ENCODE measurements at regions not wholly inside any gene's neighbourhood (a gene's known extent, or its start where the extent isn't known, plus 50 kb on each side); places are given as distances from the start of the nearest gene placed in this dataset.

GRCh38 chr6:82775981-82776380 is 289.7 kb downstream of the UBE3D start:
- H3K27me3 ChIP-seq (ENCODE audit: control insufficient read depth in 2 of 2, insufficient read depth in 2 of 2, low read length in 2 of 2): no peaks in the 10 kb centered on the region
- H3K9me3 ChIP-seq (ENCODE audit: control insufficient read depth in 2 of 3, low read length in 3 of 3): no peaks in the 10 kb centered on the region
- no peak for ATAC-seq
- Mint-ChIP-seq H3K4me1 (no peaks in the 10 kb centered on the region), H3K9me3 (peaks cover 0 to 3% (median 0%) of the 10 kb centered on the region in 11 donors), H3K4me3 (no peak overlapping the region), H3K27ac (no peak overlapping the region), H3K36me3 (no peaks in the 10 kb centered on the region), H3K27me3 (peaks cover 0 to 10% (median 0%) of the 10 kb centered on the region in 5 donors)
- DNase-seq: no peak
- H3K4me3 ChIP-seq (ENCODE audit: low read length): no peak overlapping the region
- ChIA-PET POLR2A (no interaction called here), CTCF (no interaction called here)
- H3K36me3 ChIP-seq (ENCODE audit: control insufficient read depth in 2 of 3, insufficient read depth in 3 of 3, low read length in 3 of 3): no peaks in the 10 kb centered on the region
- intact Hi-C loops (cut with micrococcal nuclease): no loop called here
- no peak overlapping the region for H3K27ac ChIP-seq (ENCODE audit: low read depth, low read length)
- H3K4me1 ChIP-seq (ENCODE audit: control insufficient read depth in 2 of 2, insufficient read depth in 2 of 2, low read length in 2 of 2): no peaks in the 10 kb centered on the region

GRCh38 chr6:82779041-82779440 is 286.6 kb downstream of the UBE3D start:
- H3K27ac ChIP-seq (ENCODE audit: low read depth, low read length): no peak overlapping the region
- no peak for ATAC-seq
- ChIA-PET POLR2A (no interaction called here), CTCF (no interaction called here)
- H3K9me3 Mint-ChIP-seq: peaks cover 0 to 4% (median 0%) of the 10 kb centered on the region in 11 donors
- no peak for DNase-seq
- no peaks in the 10 kb centered on the region for H3K27me3 ChIP-seq (ENCODE audit: control insufficient read depth in 2 of 2, insufficient read depth in 2 of 2, low read length in 2 of 2)
- no peak overlapping the region for H3K27ac Mint-ChIP-seq
- no peak overlapping the region for H3K4me3 Mint-ChIP-seq
- H3K4me1 ChIP-seq (ENCODE audit: control insufficient read depth in 2 of 2, insufficient read depth in 2 of 2, low read length in 2 of 2): no peaks in the 10 kb centered on the region
- intact Hi-C loops (cut with micrococcal nuclease): no loop called here
- no peaks in the 10 kb centered on the region for H3K36me3 Mint-ChIP-seq
- H3K4me3 ChIP-seq (ENCODE audit: low read length): no peak overlapping the region
- peaks cover 0 to 8% (median 0%) of the 10 kb centered on the region in 5 donors for H3K27me3 Mint-ChIP-seq
- H3K36me3 ChIP-seq (ENCODE audit: control insufficient read depth in 2 of 3, insufficient read depth in 3 of 3, low read length in 3 of 3): no peaks in the 10 kb centered on the region
- no peaks in the 10 kb centered on the region for H3K9me3 ChIP-seq (ENCODE audit: control insufficient read depth in 2 of 3, low read length in 3 of 3)
- no peaks in the 10 kb centered on the region for H3K4me1 Mint-ChIP-seq

DNA sequence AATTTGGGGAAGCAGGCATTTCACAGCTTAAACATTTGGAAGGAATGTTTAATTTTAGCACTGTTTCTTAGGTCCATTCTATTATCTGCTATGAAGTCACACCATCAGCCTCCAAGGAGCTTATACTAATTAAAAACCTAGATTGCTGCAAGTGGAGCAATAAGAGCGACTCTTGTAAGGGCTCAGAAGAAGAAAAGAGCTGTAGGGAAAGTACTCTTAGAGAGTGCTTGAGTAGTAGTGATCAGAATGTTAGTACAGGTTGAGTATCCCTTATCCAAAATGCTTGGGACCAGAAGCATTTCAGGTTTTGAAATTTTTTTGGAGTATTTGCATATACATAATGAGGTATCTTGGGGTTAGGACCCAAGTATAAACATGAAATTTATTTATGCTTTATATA is 285.3 kb downstream of the UBE3D start:
- H3K4me1 ChIP-seq (ENCODE audit: control insufficient read depth in 2 of 2, insufficient read depth in 2 of 2, low read length in 2 of 2): no peaks in the 10 kb centered on the region
- H3K9me3 Mint-ChIP-seq: peaks cover 0 to 4% (median 0%) of the 10 kb centered on the region in 11 donors
- H3K36me3 ChIP-seq (ENCODE audit: control insufficient read depth in 2 of 3, insufficient read depth in 3 of 3, low read length in 3 of 3): no peaks in the 10 kb centered on the region
- peaks cover 0 to 8% (median 5%) of the 10 kb centered on the region in 5 donors for H3K27me3 Mint-ChIP-seq
- no peaks in the 10 kb centered on the region for H3K4me1 Mint-ChIP-seq
- intact Hi-C loops (cut with micrococcal nuclease): no loop called here
- no peak overlapping the region for H3K4me3 Mint-ChIP-seq
- DNase-seq (no peak), ATAC-seq (no peak)
- no peaks in the 10 kb centered on the region for H3K27me3 ChIP-seq (ENCODE audit: control insufficient read depth in 2 of 2, insufficient read depth in 2 of 2, low read length in 2 of 2)
- no peak overlapping the region for H3K27ac Mint-ChIP-seq
- H3K36me3 Mint-ChIP-seq: no peaks in the 10 kb centered on the region
- no peak overlapping the region for H3K27ac ChIP-seq (ENCODE audit: low read depth, low read length)
- CTCF ChIA-PET: no interaction called here
- no peaks in the 10 kb centered on the region for H3K9me3 ChIP-seq (ENCODE audit: control insufficient read depth in 2 of 3, low read length in 3 of 3)
- H3K4me3 ChIP-seq (ENCODE audit: low read length): no peak overlapping the region
- POLR2A ChIA-PET: no interaction called here

GRCh38 chr6:82781620-82782204 is 283.9 kb downstream of the UBE3D start:
- no peaks in the 10 kb centered on the region for H3K9me3 ChIP-seq (ENCODE audit: control insufficient read depth in 2 of 3, low read length in 3 of 3)
- POLR2A ChIA-PET: no interaction called here
- no peaks in the 10 kb centered on the region for H3K4me1 Mint-ChIP-seq
- no peaks in the 10 kb centered on the region for H3K27me3 ChIP-seq (ENCODE audit: control insufficient read depth in 2 of 2, insufficient read depth in 2 of 2, low read length in 2 of 2)
- no peak overlapping the region for H3K4me3 Mint-ChIP-seq
- ATAC-seq: no peak
- H3K9me3 Mint-ChIP-seq: peaks cover 0 to 4% (median 0%) of the 10 kb centered on the region in 11 donors
- H3K27ac Mint-ChIP-seq: no peak overlapping the region
- H3K4me1 ChIP-seq (ENCODE audit: control insufficient read depth in 2 of 2, insufficient read depth in 2 of 2, low read length in 2 of 2): no peaks in the 10 kb centered on the region
- CTCF ChIA-PET: no interaction called here
- H3K36me3 ChIP-seq (ENCODE audit: control insufficient read depth in 2 of 3, insufficient read depth in 3 of 3, low read length in 3 of 3): no peaks in the 10 kb centered on the region
- no peak overlapping the region for H3K27ac ChIP-seq (ENCODE audit: low read depth, low read length)
- no peaks in the 10 kb centered on the region for H3K36me3 Mint-ChIP-seq
- H3K27me3 Mint-ChIP-seq: peaks cover 0 to 14% (median 8%) of the 10 kb centered on the region in 5 donors
- no peak overlapping the region for H3K4me3 ChIP-seq (ENCODE audit: low read length)
- DNase-seq: no peak
- intact Hi-C loops (cut with micrococcal nuclease): no loop called here

GRCh38 chr6:82783587-82784236 is 281.9 kb downstream of the UBE3D start:
- peaks cover 0 to 12% (median 0%) of the 10 kb centered on the region in 11 donors for H3K9me3 Mint-ChIP-seq

GRCh38 chr6:82785206-82785605 is 280.4 kb downstream of the UBE3D start:
- H3K4me3 Mint-ChIP-seq: no peak overlapping the region
- Histone ChIP-seq H3K36me3 (ENCODE audit: control insufficient read depth in 2 of 3, insufficient read depth in 3 of 3, low read length in 3 of 3) (no peaks in the 10 kb centered on the region), H3K9me3 (ENCODE audit: control insufficient read depth in 2 of 3, low read length in 3 of 3) (peaks cover 0 to 3% (median 0%) of the 10 kb centered on the region in 3 experiments), H3K27ac (ENCODE audit: low read depth, low read length) (no peak overlapping the region), H3K27me3 (ENCODE audit: control insufficient read depth in 2 of 2, insufficient read depth in 2 of 2, low read length in 2 of 2) (no peaks in the 10 kb centered on the region), H3K4me1 (ENCODE audit: control insufficient read depth in 2 of 2, insufficient read depth in 2 of 2, low read length in 2 of 2) (no peaks in the 10 kb centered on the region), H3K4me3 (ENCODE audit: low read length) (no peak overlapping the region)
- CTCF ChIA-PET: no interaction called here
- ATAC-seq (no peak), DNase-seq (no peak)
- H3K36me3 Mint-ChIP-seq: no peaks in the 10 kb centered on the region
- H3K27me3 Mint-ChIP-seq: peaks cover 0 to 19% (median 8%) of the 10 kb centered on the region in 5 donors
- H3K27ac Mint-ChIP-seq: no peak overlapping the region
- H3K9me3 Mint-ChIP-seq: peaks cover 0 to 18% (median 3%) of the 10 kb centered on the region in 11 donors
- intact Hi-C loops (cut with micrococcal nuclease): no loop called here
- POLR2A ChIA-PET: no interaction called here
- H3K4me1 Mint-ChIP-seq: no peaks in the 10 kb centered on the region

More at GRCh38 chr6:82783587-82784236, 281.9 kb downstream of the UBE3D start:
- H3K27me3 ChIP-seq (ENCODE audit: control insufficient read depth in 2 of 2, insufficient read depth in 2 of 2, low read length in 2 of 2): no peaks in the 10 kb centered on the region
- H3K36me3 ChIP-seq (ENCODE audit: control insufficient read depth in 2 of 3, insufficient read depth in 3 of 3, low read length in 3 of 3): no peaks in the 10 kb centered on the region
- CTCF ChIA-PET: no interaction called here
- H3K4me3 ChIP-seq (ENCODE audit: low read length): no peak overlapping the region
- H3K27me3 Mint-ChIP-seq: peaks cover 0 to 19% (median 8%) of the 10 kb centered on the region in 5 donors
- H3K4me3 Mint-ChIP-seq: no peak overlapping the region
- no peak overlapping the region for H3K27ac ChIP-seq (ENCODE audit: low read depth, low read length)
- intact Hi-C loops (cut with micrococcal nuclease): no loop called here
- H3K27ac Mint-ChIP-seq: no peak overlapping the region
- no peaks in the 10 kb centered on the region for H3K4me1 ChIP-seq (ENCODE audit: control insufficient read depth in 2 of 2, insufficient read depth in 2 of 2, low read length in 2 of 2)
- no peaks in the 10 kb centered on the region for H3K9me3 ChIP-seq (ENCODE audit: control insufficient read depth in 2 of 3, low read length in 3 of 3)
- DNase-seq (no peak), ATAC-seq (no peak)
- no peaks in the 10 kb centered on the region for H3K36me3 Mint-ChIP-seq
- POLR2A ChIA-PET: no interaction called here
- no peaks in the 10 kb centered on the region for H3K4me1 Mint-ChIP-seq

- CTCF ChIA-PET: no interaction called here
Measured at GRCh38 chr6:82786248-82786647, 279.4 kb downstream of the UBE3D start.

More at GRCh38 chr6:82786248-82786647, 279.4 kb downstream of the UBE3D start:
- peaks cover 0 to 25% (median 6%) of the 10 kb centered on the region in 11 donors for H3K9me3 Mint-ChIP-seq
- Histone ChIP-seq H3K4me1 (ENCODE audit: control insufficient read depth in 2 of 2, insufficient read depth in 2 of 2, low read length in 2 of 2) (no peaks in the 10 kb centered on the region), H3K27ac (ENCODE audit: low read depth, low read length) (no peak overlapping the region), H3K9me3 (ENCODE audit: control insufficient read depth in 2 of 3, low read length in 3 of 3) (peaks cover 0 to 3% (median 0%) of the 10 kb centered on the region in 3 experiments), H3K4me3 (ENCODE audit: low read length) (no peak overlapping the region), H3K36me3 (ENCODE audit: control insufficient read depth in 2 of 3, insufficient read depth in 3 of 3, low read length in 3 of 3) (no peaks in the 10 kb centered on the region), H3K27me3 (ENCODE audit: control insufficient read depth in 2 of 2, insufficient read depth in 2 of 2, low read length in 2 of 2) (no peaks in the 10 kb centered on the region)
- H3K4me1 Mint-ChIP-seq: no peaks in the 10 kb centered on the region
- no peak for ATAC-seq
- POLR2A ChIA-PET: no interaction called here
- intact Hi-C loops (cut with micrococcal nuclease): no loop called here
- no peak overlapping the region for H3K4me3 Mint-ChIP-seq
- no peak for DNase-seq
- H3K36me3 Mint-ChIP-seq: no peaks in the 10 kb centered on the region
- peaks cover 0 to 19% (median 10%) of the 10 kb centered on the region in 5 donors for H3K27me3 Mint-ChIP-seq
- H3K27ac Mint-ChIP-seq: no peak overlapping the region
